IMR-90 (cell line): ENCODE measurements at regions not wholly inside any gene's neighbourhood (a gene's known extent, or its start where the extent isn't known, plus 50 kb on each side); places are given as distances from the start of the nearest gene placed in this dataset.

ENCODE experiments used
- ELK1 ChIP-seq: fragments of 150-350 bp; IDR thresholded peaks from 2 replicates; pipeline ENCODE4 v1.6.1; 2016; ENCODE audit warnings: low read depth, mild to moderate bottlenecking, low read length, moderate library complexity, borderline replicate concordance
- POLR2A ChIP-seq: IDR thresholded peaks from 2 replicates; pipeline ENCODE4 v1.6.1; 2012; ENCODE audit warnings: mild to moderate bottlenecking, low read depth, low read length

GRCh38 chr6:91167846-91168245 lies 581.0 kb upstream of the MAP3K7 start:
- TF ChIP-seq POLR2A (no peak), ELK1 (no peak)
